KG1 (cell line): ENCODE measurements at regions not wholly inside any gene's neighbourhood (a gene's known extent, or its start where the extent isn't known, plus 50 kb on each side); places are given as distances from the start of the nearest gene placed in this dataset.

ENCODE experiments used
- DNase-seq: peaks from one replicate; lab custom pipeline; 2025; lab: John Stamatoyannopoulos, UW

GRCh38 chr4:89549907-89550306 lies 242.3 kb upstream of the GPRIN3 start:
- no peak for DNase-seq

GRCh38 chr4:89545315-89545714 lies 237.7 kb upstream of the GPRIN3 start:
- DNase-seq, result no peak

DNA sequence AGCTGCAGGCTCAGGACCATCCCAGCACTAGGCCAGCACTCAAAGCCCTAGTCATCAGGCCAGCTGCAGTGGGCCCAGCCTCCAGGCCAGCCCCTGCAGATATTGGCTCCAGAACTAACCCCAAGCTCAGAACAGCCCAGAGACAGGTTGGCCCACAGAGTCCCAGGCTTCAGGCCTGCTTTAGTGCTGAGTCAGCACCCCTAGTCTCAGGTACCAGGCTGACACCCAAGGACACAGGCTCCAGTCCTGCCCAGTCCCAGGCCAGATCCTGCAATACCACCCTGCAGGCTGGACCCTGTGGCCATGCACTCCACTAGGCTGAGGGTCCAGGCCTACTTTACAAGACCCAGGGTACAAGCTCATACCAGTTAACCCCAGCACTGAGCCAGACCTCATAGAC lies 234.4 kb upstream of the GPRIN3 start:
- no peak for DNase-seq

- DNase-seq, result no peak
Observed at GRCh38 chr4:89539797-89540711, 232.5 kb upstream of the GPRIN3 start.

GRCh38 chr4:89539374-89539773 lies 231.8 kb upstream of the GPRIN3 start:
- DNase-seq, result no peak

DNA sequence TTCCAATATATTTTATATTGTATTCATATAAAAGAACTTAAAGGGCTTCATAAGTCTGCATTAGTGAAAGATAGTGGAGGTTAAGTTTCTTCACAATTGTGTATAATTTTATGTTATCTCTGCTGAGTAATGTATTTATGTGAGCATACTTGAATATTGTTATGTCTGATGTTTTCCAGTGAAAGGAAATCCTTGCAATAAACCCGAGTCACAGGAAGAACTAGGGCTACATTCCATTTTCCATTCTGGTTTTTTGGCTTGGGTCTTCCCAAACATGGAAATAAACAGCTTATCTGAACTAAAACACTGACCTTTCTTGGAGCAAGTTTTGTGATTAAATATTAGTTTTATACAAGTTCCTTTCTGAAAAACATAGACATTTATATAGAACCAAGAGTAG lies 231.3 kb upstream of the GPRIN3 start:
- DNase-seq, result no peak

DNA sequence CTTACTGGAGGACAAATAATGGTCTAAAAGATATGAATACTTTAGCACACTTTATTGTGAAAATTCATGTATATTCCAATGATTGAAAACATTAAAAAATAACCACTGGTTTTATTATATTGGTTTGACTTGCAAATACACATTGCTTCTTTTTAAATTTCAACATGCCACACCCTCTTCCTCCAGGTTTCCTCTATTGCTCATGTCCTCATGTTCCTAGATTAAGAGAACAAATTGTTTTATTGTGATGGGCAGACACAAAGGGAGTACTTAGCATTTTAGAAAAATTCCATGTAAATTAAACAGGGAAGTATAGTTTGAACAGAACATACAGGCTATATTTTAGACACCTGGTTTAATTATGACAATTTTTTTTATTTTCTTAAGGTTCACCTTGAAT lies 230.6 kb upstream of the GPRIN3 start:
- no peak for DNase-seq

DNA sequence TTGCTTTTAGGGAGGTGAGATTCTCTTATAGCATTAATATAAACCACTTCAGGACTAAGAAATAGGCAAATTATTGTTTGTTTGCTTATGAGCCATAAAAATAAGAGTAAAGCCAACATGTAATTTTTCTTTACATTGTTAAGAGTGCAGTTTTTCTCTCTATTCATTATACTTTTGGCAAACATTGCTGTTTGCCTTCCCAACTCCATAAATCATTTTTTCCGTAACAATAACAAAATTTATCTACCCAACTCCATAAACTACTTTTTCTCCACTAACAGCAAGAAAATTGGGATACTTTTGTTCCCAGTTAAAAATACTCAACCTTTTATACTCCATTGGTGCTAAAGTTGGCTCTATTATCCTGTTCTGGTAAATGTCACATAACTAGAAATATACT lies 229.7 kb upstream of the GPRIN3 start:
- no peak for DNase-seq

DNA sequence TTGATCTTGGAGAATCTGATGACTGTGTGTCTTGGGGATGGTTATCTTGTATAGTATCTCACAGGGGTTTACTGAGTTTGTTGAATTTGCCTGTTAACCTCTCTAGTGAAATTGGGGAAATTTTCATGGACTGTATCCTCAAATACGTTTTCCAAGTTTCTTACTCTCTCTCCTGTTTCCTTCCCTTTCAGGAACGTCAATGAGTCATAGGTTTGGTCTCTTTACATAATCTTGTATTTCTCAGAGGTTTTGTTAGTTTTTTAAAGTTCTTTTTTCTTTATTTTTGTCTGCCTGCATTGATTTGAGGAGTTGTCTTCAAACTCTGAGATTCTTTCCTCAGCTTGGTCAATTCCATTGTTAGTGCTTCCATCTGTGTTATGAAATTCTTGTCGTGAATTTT lies 227.7 kb upstream of the GPRIN3 start:
- no peak for DNase-seq

DNA sequence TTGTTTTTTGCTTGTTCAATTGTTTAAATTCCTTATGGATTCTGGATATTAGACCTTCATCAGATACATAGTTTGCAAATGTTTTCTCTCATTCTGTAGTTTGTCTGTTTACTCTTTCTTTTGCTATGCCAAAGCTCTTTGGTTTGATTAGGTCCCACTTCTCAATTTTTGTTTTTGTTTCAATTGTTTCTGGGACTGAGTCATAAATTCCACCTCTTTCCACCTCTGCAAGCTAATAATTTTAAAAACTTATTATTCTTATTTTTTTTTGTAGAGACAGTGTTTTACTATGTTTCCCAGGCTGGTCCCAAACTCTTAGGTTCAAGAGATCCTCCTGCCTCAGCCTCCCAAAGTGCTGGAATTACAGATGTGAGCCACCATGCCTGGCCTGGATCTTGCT lies 226.8 kb upstream of the GPRIN3 start:
- no peak for DNase-seq

- no peak for DNase-seq
Observed at GRCh38 chr4:89531932-89532640, 224.5 kb upstream of the GPRIN3 start.

DNA sequence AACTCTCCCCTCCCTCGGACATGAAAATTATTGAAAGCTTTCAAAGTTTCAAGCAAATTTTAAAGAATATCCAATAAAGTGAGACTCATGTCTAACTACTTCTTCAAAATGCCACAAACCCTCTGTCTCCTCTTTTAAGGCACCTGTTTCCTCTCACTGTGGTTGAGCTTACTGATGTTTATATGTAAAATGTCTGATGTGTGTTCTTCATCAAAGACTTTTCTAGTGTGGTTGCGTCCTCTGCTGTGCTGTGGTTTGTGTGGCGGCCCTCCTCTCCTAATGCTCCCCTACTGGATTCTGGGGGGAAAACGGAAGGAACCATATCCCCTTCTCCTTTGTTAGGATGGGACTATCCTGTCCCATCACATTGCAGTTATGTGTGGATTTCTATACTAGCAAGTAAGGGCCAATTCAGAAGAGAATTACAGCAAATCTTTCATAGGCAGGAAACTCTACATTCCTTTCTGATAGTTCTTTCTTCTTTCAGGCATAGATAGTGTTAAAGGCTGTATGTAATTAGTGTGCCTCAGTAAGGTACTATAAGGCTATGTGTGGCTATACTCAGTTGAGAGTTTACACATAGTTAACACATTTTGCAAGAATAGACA lies 221.0 kb upstream of the GPRIN3 start:
- no peak for DNase-seq

GRCh38 chr4:89521826-89522225 lies 214.2 kb upstream of the GPRIN3 start:
- no peak for DNase-seq

DNA sequence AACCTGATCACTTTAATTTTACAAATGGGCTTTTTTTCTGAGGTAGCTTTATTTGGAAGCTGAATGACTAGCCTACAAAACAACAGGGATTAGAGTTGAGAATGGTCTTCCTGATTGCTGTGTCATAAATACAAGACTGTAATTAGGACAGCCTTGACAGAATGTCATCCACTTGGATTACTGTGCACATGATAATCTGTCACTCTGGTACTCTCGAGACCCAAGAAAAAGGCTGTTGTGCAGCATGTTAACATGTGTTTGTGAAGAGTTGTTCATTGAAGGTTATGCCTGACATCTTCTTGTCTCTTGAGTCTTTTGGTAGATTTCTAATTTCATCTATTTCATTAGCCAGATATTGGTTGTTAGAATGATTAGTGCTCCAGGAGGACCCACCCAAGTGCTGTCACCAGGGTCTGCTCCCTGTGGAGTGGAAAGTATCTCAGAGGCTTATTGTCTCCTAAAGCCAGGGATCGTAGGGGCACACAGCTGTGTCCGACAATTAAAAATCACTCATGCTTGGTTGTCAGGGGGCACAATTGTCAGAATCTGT lies 212.2 kb upstream of the GPRIN3 start:
- no peak for DNase-seq

DNA sequence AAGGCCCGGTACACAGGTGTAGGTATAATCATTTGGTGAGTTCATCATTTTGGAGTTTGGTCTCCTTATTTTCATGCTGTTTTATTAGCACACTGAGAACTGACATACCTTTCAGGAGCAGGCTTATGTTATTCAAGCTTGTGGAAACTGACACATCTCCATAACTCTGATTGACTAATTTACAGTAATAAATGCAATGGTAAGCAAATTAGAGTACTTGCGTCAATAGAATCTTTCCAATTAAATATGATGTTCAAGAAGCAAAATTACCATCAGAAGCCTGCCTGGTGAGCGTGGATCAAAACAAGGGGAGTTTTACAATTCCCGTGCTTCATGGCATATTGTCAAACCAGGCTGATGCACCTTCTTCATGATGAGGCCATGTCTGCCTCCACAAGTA lies 210.7 kb upstream of the GPRIN3 start:
- no peak for DNase-seq

- DNase-seq, result no peak
Observed at GRCh38 chr4:89514811-89515210, 207.2 kb upstream of the GPRIN3 start.

- no peak for DNase-seq
Observed at GRCh38 chr4:89511776-89512175, 204.2 kb upstream of the GPRIN3 start.

- DNase-seq, result no peak
Observed at GRCh38 chr4:89509708-89510281, 202.2 kb upstream of the GPRIN3 start.

GRCh38 chr4:89506866-89507491 lies 199.4 kb upstream of the GPRIN3 start:
- DNase-seq, result no peak

DNA sequence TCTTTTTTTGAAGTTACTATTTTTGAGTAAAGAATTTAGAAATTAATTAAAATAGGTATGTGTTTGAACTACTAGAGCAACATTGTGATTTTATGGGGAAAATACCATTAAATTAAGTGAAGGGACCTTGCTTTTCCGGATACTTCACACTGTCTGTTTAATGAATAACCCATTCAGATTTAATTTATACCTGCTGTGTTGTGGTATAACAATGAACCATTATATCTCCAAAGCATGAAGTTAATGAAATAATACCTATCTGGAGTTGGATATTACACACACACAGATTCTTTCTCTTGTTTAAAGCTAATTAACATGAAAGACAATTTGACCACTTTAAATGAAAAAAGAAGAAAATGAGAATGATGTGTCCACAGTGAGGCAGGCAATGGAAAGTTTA lies 195.0 kb upstream of the GPRIN3 start:
- DNase-seq, result no peak

- no peak for DNase-seq
Observed at GRCh38 chr4:89497517-89498308, 190.1 kb upstream of the GPRIN3 start.
